ENCODE measurements at regions not wholly inside any gene's neighbourhood (a gene's known extent, or its start where the extent isn't known, plus 50 kb on each side); places are given as distances from the start of the nearest gene placed in this dataset.

DNA sequence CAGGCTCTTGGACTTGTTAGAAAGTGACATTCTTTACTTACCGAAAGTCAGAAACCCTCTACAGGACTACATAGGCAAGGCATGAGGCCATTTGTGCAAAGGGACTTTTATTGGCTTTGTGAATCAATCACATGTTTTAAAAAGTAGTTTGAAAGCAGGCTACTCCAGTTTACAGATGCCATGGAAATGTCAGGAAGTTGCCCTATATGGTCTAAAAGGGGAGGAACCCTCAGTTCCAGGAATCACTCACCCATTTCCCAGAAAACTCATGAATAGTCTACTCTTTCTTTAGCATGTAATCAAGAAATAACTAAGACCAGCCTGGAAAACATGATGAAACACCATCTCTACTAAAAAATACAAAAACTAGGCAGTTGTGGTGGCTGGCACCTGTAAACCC is 51.0 kb upstream of the MKRN3 start:
- Histone ChIP-seq H3K27ac (ENCODE audit: extremely low read length, insufficient read depth, low read length) (no peak overlapping the region), H3K4me2 (ENCODE audit: low read depth, low read length) (no peak overlapping the region), H4K20me1 (ENCODE audit: insufficient read depth, low read length) (no peaks in the 10 kb centered on the region), H3K79me2 (ENCODE audit: insufficient read depth, low read length) (no peaks in the 10 kb centered on the region), H3K4me1 (ENCODE audit: insufficient read depth, low read length) (no peaks in the 10 kb centered on the region), H3K4me3 (replicated peaks in 1 of 3; ENCODE audit: insufficient read depth in 1 of 3, low read depth in 2 of 3, low read length in 3 of 3) (no peak overlapping the region), H3K9me3 (ENCODE audit: low read length) (peaks cover 6% of the 10 kb centered on the region; the same call in 1 of the 2 replicates), H3K9ac (ENCODE audit: insufficient read depth, low read depth, low read length) (no peak overlapping the region), H3K27me3 (ENCODE audit: control insufficient read depth in 1 of 2, insufficient read depth in 2 of 2, low read length in 2 of 2) (no peaks in the 10 kb centered on the region), H2AFZ (ENCODE audit: low read length) (no peak overlapping the region), H3K36me3 (replicated peaks in 1 of 2; ENCODE audit: control insufficient read depth in 1 of 2, insufficient read depth in 2 of 2, low read length in 2 of 2) (no peaks in the 10 kb centered on the region)
- no TSS peak for BruUV-seq (replicated peaks)
- ChIA-PET CTCF (ENCODE audit: low intra/inter-chr PET ratio, low total read pairs) (no interaction called here), POLR2A (no interaction called here)
- no peak for FAIRE-seq
- in situ Hi-C loops (cut with HindIII; ENCODE audit: extremely low pct_ligation_motif_present, low pct_unique_long_range_greater_than_20kb) = no loop called here
- intact Hi-C loops (cut with micrococcal nuclease; ENCODE audit: unreplicated experiment) = no loop called here
- DNase-seq (ENCODE audit: low spot score) = no peak
- no peak for ATAC-seq
- 0% methylated on average over 1 of the region's 1 CpG for WGBS (ENCODE audit: low lambda C conversion rate)
- TF ChIP-seq ZKSCAN8 (CRISPR knock-in tag; IDR thresholded peaks at IDR 0.05; ENCODE audit: borderline replicate concordance) (no peak), PRDM10 (CRISPR knock-in tag; IDR thresholded peaks at IDR 0.05; ENCODE audit: low read depth) (no peak), BCL6 (CRISPR knock-in tag; IDR thresholded peaks at IDR 0.05) (no peak), HDAC6 (IDR thresholded peaks at IDR 0.05; ENCODE audit: low read depth, low read length) (no peak), NPAS2 (CRISPR knock-in tag; IDR thresholded peaks at IDR 0.05; ENCODE audit: borderline replicate concordance) (no peak), ZNF775 (CRISPR knock-in tag; IDR thresholded peaks at IDR 0.05; ENCODE audit: borderline replicate concordance) (no peak), SRSF4 (IDR thresholded peaks at IDR 0.05; ENCODE audit: low read depth, low read length, poor library complexity, severe bottlenecking) (no peak), FOXJ3 (CRISPR knock-in tag; IDR thresholded peaks at IDR 0.05; ENCODE audit: borderline replicate concordance) (no peak), ZNF563 (CRISPR knock-in tag; IDR thresholded peaks at IDR 0.05) (no peak)
- TF ChIP-seq, protein P1, sequence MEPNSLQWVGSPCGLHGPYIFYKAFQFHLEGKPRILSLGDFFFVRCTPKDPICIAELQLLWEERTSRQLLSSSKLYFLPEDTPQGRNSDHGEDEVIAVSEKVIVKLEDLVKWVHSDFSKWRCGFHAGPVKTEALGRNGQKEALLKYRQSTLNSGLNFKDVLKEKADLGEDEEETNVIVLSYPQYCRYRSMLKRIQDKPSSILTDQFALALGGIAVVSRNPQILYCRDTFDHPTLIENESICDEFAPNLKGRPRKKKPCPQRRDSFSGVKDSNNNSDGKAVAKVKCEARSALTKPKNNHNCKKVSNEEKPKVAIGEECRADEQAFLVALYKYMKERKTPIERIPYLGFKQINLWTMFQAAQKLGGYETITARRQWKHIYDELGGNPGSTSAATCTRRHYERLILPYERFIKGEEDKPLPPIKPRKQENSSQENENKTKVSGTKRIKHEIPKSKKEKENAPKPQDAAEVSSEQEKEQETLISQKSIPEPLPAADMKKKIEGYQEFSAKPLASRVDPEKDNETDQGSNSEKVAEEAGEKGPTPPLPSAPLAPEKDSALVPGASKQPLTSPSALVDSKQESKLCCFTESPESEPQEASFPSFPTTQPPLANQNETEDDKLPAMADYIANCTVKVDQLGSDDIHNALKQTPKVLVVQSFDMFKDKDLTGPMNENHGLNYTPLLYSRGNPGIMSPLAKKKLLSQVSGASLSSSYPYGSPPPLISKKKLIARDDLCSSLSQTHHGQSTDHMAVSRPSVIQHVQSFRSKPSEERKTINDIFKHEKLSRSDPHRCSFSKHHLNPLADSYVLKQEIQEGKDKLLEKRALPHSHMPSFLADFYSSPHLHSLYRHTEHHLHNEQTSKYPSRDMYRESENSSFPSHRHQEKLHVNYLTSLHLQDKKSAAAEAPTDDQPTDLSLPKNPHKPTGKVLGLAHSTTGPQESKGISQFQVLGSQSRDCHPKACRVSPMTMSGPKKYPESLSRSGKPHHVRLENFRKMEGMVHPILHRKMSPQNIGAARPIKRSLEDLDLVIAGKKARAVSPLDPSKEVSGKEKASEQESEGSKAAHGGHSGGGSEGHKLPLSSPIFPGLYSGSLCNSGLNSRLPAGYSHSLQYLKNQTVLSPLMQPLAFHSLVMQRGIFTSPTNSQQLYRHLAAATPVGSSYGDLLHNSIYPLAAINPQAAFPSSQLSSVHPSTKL (CRISPR knock-in tag; IDR thresholded peaks at IDR 0.05) = no peak
- TF ChIP-seq, protein P2, sequence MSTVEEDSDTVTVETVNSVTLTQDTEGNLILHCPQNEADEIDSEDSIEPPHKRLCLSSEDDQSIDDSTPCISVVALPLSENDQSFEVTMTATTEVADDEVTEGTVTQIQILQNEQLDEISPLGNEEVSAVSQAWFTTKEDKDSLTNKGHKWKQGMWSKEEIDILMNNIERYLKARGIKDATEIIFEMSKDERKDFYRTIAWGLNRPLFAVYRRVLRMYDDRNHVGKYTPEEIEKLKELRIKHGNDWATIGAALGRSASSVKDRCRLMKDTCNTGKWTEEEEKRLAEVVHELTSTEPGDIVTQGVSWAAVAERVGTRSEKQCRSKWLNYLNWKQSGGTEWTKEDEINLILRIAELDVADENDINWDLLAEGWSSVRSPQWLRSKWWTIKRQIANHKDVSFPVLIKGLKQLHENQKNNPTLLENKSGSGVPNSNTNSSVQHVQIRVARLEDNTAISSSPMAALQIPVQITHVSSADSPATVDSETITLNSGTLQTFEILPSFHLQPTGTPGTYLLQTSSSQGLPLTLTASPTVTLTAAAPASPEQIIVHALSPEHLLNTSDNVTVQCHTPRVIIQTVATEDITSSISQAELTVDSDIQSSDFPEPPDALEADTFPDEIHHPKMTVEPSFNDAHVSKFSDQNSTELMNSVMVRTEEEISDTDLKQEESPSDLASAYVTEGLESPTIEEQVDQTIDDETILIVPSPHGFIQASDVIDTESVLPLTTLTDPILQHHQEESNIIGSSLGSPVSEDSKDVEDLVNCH (CRISPR knock-in tag; IDR thresholded peaks at IDR 0.05) = no peak
- TF ChIP-seq, protein P3, sequence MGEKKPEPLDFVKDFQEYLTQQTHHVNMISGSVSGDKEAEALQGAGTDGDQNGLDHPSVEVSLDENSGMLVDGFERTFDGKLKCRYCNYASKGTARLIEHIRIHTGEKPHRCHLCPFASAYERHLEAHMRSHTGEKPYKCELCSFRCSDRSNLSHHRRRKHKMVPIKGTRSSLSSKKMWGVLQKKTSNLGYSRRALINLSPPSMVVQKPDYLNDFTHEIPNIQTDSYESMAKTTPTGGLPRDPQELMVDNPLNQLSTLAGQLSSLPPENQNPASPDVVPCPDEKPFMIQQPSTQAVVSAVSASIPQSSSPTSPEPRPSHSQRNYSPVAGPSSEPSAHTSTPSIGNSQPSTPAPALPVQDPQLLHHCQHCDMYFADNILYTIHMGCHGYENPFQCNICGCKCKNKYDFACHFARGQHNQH (CRISPR knock-in tag; IDR thresholded peaks at IDR 0.05) = no peak
